Activated CD4-positive, alpha-beta T cell treated with anti-CD3 and anti-CD28 coated beads, Interleukin-2, amount 10 ng/mL, durations not matched to agents 7 days and 5 days (primary cell): ENCODE measurements at regions not wholly inside any gene's neighbourhood (a gene's known extent, or its start where the extent isn't known, plus 50 kb on each side); places are given as distances from the start of the nearest gene placed in this dataset.

Experiments used
- CTCF ChIA-PET: fragments of 350-600 bp; sonication (Branson Sonifier 250); formaldehyde crosslinking; loops from one replicate; lab custom pipeline; 2021; ENCODE audit warnings: antibody characterized with exemption; lab: Charles Lee
- POLR2A ChIA-PET: fragments of 350-600 bp; sonication (Branson Sonifier 250); formaldehyde crosslinking; loops from one replicate; lab custom pipeline; 2021; ENCODE audit warnings: antibody characterized with exemption; lab: Charles Lee
- DNase-seq: peaks from one replicate; pipeline ENCODE4 v3.0.0-alpha.2; 2020
- H3K27ac Mint-ChIP-seq: one replicate; pipeline ENCODE4 v1.8.0; 2021; ENCODE audit warnings: mild to moderate bottlenecking, moderate library complexity, mixed read lengths
- H3K27me3 Mint-ChIP-seq: one replicate; pipeline ENCODE4 v1.8.0; 2021; ENCODE audit warnings: mixed read lengths
- H3K36me3 Mint-ChIP-seq: one replicate; pipeline ENCODE4 v1.8.0; 2021; ENCODE audit warnings: low read depth, mixed read lengths
- H3K4me1 Mint-ChIP-seq: one replicate; pipeline ENCODE4 v1.8.0; 2021; ENCODE audit warnings: mixed read lengths
- H3K4me3 Mint-ChIP-seq: one replicate; pipeline ENCODE4 v1.8.0; 2021; ENCODE audit warnings: mild to moderate bottlenecking, moderate library complexity, mixed read lengths
- H3K9me3 Mint-ChIP-seq: one replicate; pipeline ENCODE4 v1.8.0; 2021; ENCODE audit warnings: mixed read lengths

DNA sequence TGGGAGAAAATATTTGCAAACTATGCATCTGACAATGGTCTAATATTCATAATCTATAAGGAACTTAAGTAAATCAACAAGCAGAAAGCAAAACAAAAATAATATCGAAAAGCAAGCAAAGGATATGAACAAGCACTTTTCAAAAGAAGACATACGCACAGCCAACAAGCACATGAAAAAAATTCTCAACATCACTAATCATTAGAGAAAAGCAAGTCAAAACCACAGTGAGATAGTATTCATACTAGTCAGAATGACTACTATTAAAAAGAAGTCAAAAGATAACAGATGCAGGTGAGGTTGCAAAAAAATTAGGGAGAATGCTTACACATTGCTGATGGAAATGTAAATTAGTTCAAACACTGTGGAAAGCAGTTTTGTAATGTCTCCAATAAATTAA lies 410.2 kb downstream of the MMUT start:
- H3K4me1 Mint-ChIP-seq: no peaks in the 10 kb centered on the region
- CTCF ChIA-PET: no interaction called here
- no peak for DNase-seq
- H3K27ac Mint-ChIP-seq: no peak overlapping the region
- H3K27me3 Mint-ChIP-seq: no peaks in the 10 kb centered on the region
- peaks cover 5% of the 10 kb centered on the region for H3K9me3 Mint-ChIP-seq
- no peak overlapping the region for H3K4me3 Mint-ChIP-seq
- no peaks in the 10 kb centered on the region for H3K36me3 Mint-ChIP-seq
- POLR2A ChIA-PET: no interaction called here

DNA sequence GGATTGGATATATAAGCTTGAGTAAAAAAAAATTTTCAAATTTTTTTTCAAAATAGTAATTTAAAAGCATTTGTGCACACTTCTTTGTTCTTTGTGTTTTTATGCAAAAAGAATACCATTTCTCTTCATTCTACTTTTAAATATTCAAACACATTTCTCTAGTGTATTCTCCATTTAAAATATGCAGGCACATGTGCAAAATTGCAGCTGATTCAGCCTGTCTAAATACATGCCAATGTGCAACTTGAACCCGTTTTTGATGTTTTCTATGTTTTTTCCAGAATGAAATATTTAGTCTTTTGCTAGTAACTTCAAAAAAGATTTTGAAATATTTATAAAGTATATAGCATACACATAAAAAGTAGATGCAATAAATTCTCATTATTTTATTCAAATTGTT lies 411.8 kb downstream of the MMUT start:
- POLR2A ChIA-PET: no interaction called here
- no peak overlapping the region for H3K27ac Mint-ChIP-seq
- H3K9me3 Mint-ChIP-seq: peaks cover 4% of the 10 kb centered on the region
- H3K4me3 Mint-ChIP-seq: no peak overlapping the region
- no peak for DNase-seq
- H3K4me1 Mint-ChIP-seq: no peaks in the 10 kb centered on the region
- CTCF ChIA-PET: no interaction called here
- H3K36me3 Mint-ChIP-seq: no peaks in the 10 kb centered on the region
- H3K27me3 Mint-ChIP-seq: no peaks in the 10 kb centered on the region

DNA sequence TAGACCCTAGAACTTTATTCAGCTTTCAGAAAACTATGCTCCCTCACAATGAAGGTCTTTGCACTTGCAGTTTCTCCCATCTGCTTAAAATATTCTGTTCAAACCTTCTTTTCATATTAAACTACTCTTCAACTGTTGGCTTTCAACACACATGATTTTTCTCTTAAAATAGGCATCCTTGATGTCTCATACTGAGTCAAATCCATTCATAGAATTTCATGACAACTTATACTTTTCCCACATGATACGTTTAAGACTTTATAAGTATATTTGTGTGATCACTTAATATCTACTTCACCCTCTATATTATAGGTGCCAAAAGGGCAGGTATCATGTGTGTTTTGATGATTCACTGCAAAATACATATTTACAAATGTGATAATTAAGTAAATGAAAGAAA lies 412.5 kb downstream of the MMUT start:
- peaks cover 4% of the 10 kb centered on the region for H3K9me3 Mint-ChIP-seq

DNA sequence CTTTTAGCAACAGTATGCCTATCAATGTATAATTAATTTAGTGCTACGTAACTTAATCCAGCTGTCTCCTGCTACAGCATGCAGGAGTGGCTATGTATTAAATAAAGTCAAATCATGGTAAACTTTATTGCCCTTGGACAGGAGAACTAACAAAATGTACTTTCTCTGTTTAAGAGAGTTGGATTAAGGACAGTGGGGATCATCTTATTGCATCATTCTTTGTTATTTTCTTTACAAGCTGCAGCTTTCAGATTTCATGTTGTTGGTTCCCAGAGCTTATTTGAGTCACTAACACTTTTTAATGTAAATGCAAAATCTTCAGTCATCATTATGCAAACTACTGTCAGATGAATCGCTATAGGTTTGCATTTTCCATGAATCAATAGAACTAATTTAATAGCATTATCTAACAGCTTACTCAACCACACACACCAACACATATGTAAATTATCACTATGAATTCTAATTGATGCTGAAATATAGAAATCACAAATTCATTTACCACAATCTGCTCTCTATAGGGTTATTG lies 424.7 kb downstream of the MMUT start:
- Mint-ChIP-seq H3K4me1 (no peaks in the 10 kb centered on the region), H3K36me3 (no peaks in the 10 kb centered on the region), H3K27ac (no peak overlapping the region), H3K9me3 (no peaks in the 10 kb centered on the region), H3K27me3 (no peaks in the 10 kb centered on the region), H3K4me3 (no peak overlapping the region)
- ChIA-PET CTCF (no interaction called here), POLR2A (no interaction called here)
- DNase-seq: no peak

More for the DNA sequence above, 412.5 kb downstream of the MMUT start:
- DNase-seq: no peak
- ChIA-PET POLR2A (no interaction called here), CTCF (no interaction called here)
- no peaks in the 10 kb centered on the region for H3K27me3 Mint-ChIP-seq
- no peaks in the 10 kb centered on the region for H3K36me3 Mint-ChIP-seq
- H3K27ac Mint-ChIP-seq: no peak overlapping the region
- no peak overlapping the region for H3K4me3 Mint-ChIP-seq
- no peaks in the 10 kb centered on the region for H3K4me1 Mint-ChIP-seq

DNA sequence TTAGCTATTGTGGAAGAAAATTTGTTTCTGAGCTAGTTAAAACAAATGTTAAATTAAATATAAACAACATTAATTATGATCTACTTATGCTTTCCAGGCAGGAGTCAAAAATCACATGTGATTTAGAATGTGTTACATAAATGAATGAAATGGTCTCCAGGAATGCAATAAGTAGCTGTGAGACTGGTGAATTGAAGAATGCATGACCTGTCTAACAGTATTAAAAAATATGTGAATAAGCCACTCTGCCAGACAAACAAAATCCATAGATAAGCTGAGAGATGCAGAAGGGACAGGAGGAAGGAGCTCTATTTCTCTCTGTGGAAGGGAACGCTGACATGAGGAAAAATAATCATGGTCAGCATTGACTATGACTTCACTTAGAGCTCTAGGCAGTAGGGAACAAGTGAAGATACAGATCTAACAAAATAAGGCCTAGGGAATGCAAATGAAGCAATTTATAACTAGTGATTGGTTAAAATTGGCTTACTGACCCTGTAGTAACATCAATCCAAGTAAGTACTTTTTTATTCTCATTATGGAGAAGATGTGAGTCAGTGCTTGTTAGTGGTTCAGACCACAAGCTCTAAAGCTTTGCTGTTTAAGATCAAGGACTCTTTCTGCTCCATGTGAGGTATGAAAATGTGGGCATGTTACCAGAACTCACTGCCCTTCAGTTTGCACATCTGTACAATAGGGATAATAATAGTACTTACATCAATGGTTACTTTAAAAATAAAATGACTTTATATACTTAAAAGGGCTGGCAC lies 432.6 kb downstream of the MMUT start:
- peaks cover 2% of the 10 kb centered on the region for H3K9me3 Mint-ChIP-seq
- no peaks in the 10 kb centered on the region for H3K27me3 Mint-ChIP-seq
- no peaks in the 10 kb centered on the region for H3K4me1 Mint-ChIP-seq
- H3K4me3 Mint-ChIP-seq: no peak overlapping the region
- POLR2A ChIA-PET: no interaction called here
- H3K27ac Mint-ChIP-seq: no peak overlapping the region
- CTCF ChIA-PET: no interaction called here
- H3K36me3 Mint-ChIP-seq: no peaks in the 10 kb centered on the region
- no peak for DNase-seq

DNA sequence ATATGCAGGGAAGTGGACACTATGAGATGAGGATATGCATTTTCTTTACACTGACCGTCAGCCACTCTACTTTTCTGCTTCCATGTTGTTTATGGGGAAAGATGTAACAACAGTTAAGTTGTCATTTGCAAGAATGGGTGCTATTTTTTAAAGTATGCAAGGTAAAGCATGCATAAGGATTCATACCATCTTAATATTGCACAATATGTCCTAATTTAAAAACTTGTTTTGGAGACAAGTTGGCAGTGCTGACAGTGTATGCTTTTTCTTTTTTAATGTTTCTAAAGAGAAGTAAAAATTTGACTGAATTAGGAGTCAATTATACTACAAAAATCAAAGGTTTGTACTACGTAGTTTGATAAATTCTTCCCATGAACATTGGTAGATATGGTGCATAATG lies 435.4 kb downstream of the MMUT start:
- no peaks in the 10 kb centered on the region for H3K27me3 Mint-ChIP-seq
- no peak overlapping the region for H3K4me3 Mint-ChIP-seq
- no peak for DNase-seq
- H3K27ac Mint-ChIP-seq: no peak overlapping the region
- H3K36me3 Mint-ChIP-seq: no peaks in the 10 kb centered on the region
- ChIA-PET POLR2A (no interaction called here), CTCF (no interaction called here)
- H3K4me1 Mint-ChIP-seq: no peaks in the 10 kb centered on the region
- peaks cover 2% of the 10 kb centered on the region for H3K9me3 Mint-ChIP-seq

DNA sequence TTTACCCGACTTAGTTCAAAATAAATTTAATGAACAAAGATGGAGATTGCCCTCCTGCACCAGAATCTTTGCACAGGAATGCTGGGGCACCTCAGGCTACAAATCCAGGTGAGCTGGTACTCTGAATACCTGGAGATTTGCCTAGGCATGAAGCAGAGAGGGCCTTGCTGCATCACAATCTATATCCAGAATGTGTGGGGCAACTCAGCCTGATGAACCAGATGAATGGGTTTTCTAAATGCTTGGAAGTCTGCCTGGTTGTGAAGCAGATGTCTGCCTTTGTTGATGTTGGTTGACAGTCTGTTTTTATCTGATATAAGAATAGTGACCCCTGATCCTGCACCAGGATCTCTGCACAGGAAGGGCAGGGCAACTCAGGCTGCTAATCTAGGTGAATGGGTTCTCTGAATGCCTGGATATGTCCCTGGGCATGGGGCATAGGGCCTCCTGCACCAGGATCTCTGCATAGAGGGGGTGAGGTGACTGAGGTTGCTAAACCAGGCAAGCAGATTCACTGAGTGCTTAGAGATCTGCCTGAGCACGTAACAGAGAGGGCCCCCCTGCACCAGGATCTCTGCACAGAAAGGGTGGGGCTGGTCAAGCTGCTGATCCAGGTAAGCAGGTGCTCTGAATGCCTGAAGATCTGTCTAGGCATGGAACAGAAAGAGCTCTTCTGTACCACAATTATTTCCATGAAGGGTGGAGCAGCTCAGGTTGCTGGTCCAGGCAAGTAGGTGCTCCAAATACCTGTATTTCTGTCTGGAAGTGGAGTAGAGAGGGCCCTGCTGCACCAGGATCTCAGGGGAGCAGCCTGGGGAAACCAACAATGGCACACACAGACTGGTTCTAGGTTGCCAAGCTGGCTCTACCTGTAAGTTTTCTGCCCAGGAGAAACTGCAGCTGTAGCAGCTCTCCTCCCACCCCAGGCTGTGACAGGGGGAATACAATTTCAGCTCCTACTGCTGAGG lies 437.5 kb downstream of the MMUT start:
- ChIA-PET POLR2A (no interaction called here), CTCF (no interaction called here)
- DNase-seq: no peak
- Mint-ChIP-seq H3K27me3 (no peaks in the 10 kb centered on the region), H3K9me3 (peaks cover 4% of the 10 kb centered on the region), H3K36me3 (no peaks in the 10 kb centered on the region), H3K4me3 (no peak overlapping the region), H3K4me1 (no peaks in the 10 kb centered on the region), H3K27ac (no peak overlapping the region)

DNA sequence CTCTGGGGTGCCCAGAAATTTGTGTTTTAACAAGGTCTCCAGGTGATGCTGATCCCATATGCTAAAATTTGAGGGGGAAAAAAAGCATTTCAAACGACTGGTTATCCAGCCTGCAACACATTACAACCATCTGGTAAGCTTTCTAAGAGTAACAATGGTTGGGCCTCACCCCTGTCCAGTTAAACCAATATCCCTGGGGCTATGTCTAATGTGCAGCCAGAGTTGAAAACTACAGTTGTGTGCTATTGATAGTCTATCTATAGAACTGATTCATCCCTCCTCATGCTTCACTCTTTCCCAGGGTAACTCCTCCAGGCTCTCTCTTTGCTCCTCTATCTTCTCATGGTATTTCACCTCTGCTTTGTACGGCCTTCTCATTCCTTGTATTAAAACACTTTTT lies 458.3 kb downstream of the MMUT start:
- H3K4me1 Mint-ChIP-seq: no peaks in the 10 kb centered on the region
- H3K27ac Mint-ChIP-seq: no peak overlapping the region
- POLR2A ChIA-PET: no interaction called here
- H3K4me3 Mint-ChIP-seq: no peak overlapping the region
- H3K9me3 Mint-ChIP-seq: peaks cover 2% of the 10 kb centered on the region
- CTCF ChIA-PET: no interaction called here
- no peaks in the 10 kb centered on the region for H3K36me3 Mint-ChIP-seq
- no peaks in the 10 kb centered on the region for H3K27me3 Mint-ChIP-seq
- DNase-seq: no peak

DNA sequence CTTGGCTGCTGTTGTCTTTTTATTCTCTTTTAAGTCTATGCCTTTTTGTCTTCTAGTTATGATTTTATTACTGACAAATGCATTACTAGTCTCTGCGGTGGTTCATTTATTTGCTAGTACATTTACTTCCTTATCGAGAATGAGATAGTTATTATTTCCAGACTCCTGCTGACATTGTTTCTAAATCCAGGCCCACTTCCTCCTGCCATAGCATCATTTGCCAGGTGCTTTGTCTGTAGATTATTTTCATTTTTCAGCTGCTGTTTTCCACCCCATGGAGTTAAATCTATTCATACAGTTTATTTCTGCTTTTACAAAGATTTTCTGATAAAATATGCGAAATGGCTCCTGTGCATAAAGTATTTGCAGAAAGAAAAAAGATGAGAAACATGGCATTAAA lies 459.7 kb downstream of the MMUT start:
- CTCF ChIA-PET: no interaction called here
- POLR2A ChIA-PET: no interaction called here
- H3K4me3 Mint-ChIP-seq: no peak overlapping the region
- H3K4me1 Mint-ChIP-seq: no peaks in the 10 kb centered on the region
- H3K9me3 Mint-ChIP-seq: no peaks in the 10 kb centered on the region
- H3K27me3 Mint-ChIP-seq: no peaks in the 10 kb centered on the region
- H3K27ac Mint-ChIP-seq: no peak overlapping the region
- DNase-seq: no peak
- no peaks in the 10 kb centered on the region for H3K36me3 Mint-ChIP-seq

DNA sequence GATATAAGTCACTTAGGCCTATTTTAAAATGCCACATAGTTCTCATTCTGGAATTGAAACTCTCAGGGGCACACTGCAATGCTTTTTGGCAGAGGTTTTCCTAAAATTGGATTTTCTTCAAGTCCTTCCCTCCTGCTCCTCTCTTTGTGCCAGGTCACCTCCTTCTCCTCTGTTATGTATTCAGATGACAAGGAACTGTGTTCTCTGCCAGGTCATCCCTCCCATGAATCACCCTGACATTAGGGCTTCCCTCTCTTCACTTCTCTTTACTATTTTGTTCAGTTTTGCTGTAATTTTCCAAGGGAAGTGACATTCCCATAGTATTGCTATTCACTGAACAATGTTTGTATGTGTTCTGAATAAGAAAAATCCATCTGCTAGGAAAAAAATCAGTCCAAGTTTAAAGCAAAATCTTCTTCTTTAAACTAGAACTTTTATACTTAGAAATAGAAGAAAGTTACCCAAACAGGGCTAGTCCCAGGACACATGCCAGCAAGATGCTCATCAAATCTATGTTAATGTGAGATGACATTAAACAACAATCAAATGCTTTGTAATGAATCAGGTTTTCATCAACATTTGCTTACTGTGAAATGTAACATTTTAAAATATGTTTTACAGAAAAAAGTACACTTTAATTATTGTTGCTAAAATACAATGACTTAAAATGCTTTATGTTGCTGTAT lies 461.1 kb downstream of the MMUT start:
- Mint-ChIP-seq H3K36me3 (no peaks in the 10 kb centered on the region), H3K4me3 (no peak overlapping the region), H3K4me1 (no peaks in the 10 kb centered on the region), H3K27ac (no peak overlapping the region), H3K9me3 (no peaks in the 10 kb centered on the region), H3K27me3 (no peaks in the 10 kb centered on the region)
- no peak for DNase-seq
- ChIA-PET POLR2A (no interaction called here), CTCF (no interaction called here)

DNA sequence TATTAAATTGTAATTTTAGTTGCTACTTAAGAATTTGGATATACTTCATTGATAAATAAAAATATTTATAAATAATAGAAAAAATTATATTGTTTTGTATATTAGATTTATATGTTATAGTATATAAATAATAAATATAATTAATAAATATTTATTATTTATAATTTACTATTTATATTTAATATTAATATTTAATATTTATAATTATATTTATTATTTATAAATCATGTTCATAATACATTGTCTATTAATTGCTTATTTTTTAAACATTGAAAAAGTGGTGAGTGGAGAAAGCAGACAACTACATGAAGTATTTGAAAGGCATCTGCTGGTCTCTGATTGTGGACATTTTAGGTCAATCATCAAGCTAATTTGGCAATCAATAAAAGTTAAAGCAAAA lies 464.5 kb downstream of the MMUT start:
- H3K27me3 Mint-ChIP-seq: no peaks in the 10 kb centered on the region
- H3K4me1 Mint-ChIP-seq: no peaks in the 10 kb centered on the region
- no peaks in the 10 kb centered on the region for H3K36me3 Mint-ChIP-seq
- POLR2A ChIA-PET: no interaction called here
- no peak overlapping the region for H3K27ac Mint-ChIP-seq
- CTCF ChIA-PET: no interaction called here
- no peak overlapping the region for H3K4me3 Mint-ChIP-seq
- no peak for DNase-seq
- H3K9me3 Mint-ChIP-seq: no peaks in the 10 kb centered on the region

DNA sequence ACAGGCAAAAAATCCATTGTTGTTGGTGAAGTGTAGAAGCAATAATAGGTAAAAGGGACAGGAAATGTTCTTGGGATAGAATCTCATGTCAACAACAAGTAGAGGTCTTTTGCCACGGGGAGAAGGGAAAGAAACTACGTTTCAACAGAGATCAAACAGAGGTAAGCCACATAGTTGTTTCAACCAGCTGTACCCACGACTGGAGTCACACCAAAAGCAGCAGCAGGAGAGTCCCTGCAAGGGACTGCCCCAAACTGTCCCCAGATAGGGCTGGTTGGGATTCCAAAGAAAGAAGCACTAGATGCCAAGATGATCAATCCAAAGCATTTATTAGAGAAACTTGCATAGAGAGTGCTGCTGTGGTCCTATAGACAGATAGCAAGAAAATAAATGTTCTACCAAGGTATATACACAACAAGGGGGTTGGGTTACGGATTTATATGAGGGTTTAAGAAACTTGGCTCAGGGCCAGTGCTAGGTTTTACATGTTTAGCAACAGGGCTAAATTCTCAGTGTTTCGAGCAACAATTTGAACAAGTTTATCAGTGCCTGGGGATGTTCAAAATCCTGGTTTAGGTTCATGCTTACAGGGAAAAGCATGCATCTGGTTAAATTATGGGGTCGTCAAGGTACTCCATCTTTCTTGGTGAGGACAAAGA lies 466.5 kb downstream of the MMUT start:
- H3K27me3 Mint-ChIP-seq: no peaks in the 10 kb centered on the region
- peaks cover under 1% of the 10 kb centered on the region for H3K9me3 Mint-ChIP-seq
- no peak overlapping the region for H3K4me3 Mint-ChIP-seq
- H3K36me3 Mint-ChIP-seq: no peaks in the 10 kb centered on the region
- POLR2A ChIA-PET: no interaction called here
- no peaks in the 10 kb centered on the region for H3K4me1 Mint-ChIP-seq
- H3K27ac Mint-ChIP-seq: no peak overlapping the region
- no peak for DNase-seq
- CTCF ChIA-PET: no interaction called here
